WERI-Rb-1 (cell line): ENCODE measurements at regions not wholly inside any gene's neighbourhood (a gene's known extent, or its start where the extent isn't known, plus 50 kb on each side); places are given as distances from the start of the nearest gene placed in this dataset.
"Not testable (repeated sequence)": the region's sequence is repeated elsewhere in the genome, so short reads cannot be mapped to it uniquely, and the experiment has no call there.

Experiments
- DNase-seq: peaks from one replicate; pipeline ENCODE4 v3.0.0-alpha.2; 2020
- H3K27ac ChIP-seq: fragments of 250-450 bp; sonication (Bioruptor Pico); 2 replicates; pipeline ENCODE4 v1.5.1; 2020; ENCODE audit warnings: mild to moderate bottlenecking, moderate library complexity
- H3K27me3 ChIP-seq: fragments of 250-450 bp; sonication (Bioruptor Pico); 2 replicates; pipeline ENCODE4 v1.5.1; 2021; ENCODE audit warnings: mild to moderate bottlenecking, low read depth, moderate library complexity; ENCODE audit not compliant: insufficient read depth, severe bottlenecking
- H3K36me3 ChIP-seq: fragments of 250-450 bp; sonication (Bioruptor Pico); 2 replicates; pipeline ENCODE4 v1.5.1; 2020; ENCODE audit warnings: mild to moderate bottlenecking, moderate library complexity
- H3K4me3 ChIP-seq: 2 replicates; pipeline ENCODE4 v1.5.1; 2011; ENCODE audit warnings: low read depth, mild to moderate bottlenecking, control low read depth, low read length
- H3K9me3 ChIP-seq: fragments of 250-450 bp; sonication (Bioruptor Pico); 2 replicates; pipeline ENCODE4 v1.5.1; 2021; ENCODE audit warnings: mild to moderate bottlenecking, moderate library complexity; ENCODE audit not compliant: severe bottlenecking
- TF ChIP-seq, protein P1 (sequence below): IDR thresholded peaks from 2 replicates; pipeline ENCODE4 v1.5.1; 2011; ENCODE audit warnings: low read depth, mild to moderate bottlenecking, control low read depth, inconsistent platforms, low read length

DNA sequence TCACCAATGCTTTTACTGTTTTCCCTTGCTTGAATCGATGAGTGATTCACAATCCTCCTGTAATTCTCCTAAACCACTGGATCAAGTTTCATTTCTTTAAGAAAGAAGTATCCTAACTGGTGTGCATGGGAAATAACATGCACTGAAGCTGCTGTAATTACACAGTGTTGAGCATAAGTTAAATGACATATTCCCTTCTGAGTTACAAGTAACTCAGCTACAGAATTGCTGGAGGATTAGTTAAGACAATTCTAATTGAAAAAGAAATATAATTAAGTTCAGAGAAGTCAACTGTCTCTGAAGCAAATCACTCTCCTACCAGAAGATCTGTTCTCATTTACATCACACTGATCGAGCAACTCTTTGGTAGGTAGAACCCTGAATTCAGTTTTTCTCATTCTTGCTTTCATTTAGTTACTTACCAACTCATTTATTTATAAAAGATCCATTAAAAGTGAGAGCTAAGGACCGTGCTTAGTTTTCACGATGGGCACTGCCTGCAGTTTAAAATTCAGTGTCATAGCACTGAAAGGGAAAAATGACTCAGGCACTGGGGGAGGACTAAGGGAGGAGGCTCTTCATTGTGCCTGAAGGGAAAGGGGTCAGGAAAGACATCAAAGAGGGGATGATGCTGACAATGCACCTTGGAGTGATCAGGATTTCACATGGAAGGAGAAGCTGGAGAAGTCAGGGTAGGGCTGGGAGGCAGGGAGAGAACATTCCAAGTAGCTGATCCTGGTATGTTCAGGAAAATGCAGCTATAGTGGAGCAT is 327.2 kb downstream of the EMP1 start:
- no peak for DNase-seq
- H3K4me3 ChIP-seq = no peak overlapping the region
- TF ChIP-seq, protein P1, sequence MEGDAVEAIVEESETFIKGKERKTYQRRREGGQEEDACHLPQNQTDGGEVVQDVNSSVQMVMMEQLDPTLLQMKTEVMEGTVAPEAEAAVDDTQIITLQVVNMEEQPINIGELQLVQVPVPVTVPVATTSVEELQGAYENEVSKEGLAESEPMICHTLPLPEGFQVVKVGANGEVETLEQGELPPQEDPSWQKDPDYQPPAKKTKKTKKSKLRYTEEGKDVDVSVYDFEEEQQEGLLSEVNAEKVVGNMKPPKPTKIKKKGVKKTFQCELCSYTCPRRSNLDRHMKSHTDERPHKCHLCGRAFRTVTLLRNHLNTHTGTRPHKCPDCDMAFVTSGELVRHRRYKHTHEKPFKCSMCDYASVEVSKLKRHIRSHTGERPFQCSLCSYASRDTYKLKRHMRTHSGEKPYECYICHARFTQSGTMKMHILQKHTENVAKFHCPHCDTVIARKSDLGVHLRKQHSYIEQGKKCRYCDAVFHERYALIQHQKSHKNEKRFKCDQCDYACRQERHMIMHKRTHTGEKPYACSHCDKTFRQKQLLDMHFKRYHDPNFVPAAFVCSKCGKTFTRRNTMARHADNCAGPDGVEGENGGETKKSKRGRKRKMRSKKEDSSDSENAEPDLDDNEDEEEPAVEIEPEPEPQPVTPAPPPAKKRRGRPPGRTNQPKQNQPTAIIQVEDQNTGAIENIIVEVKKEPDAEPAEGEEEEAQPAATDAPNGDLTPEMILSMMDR = no peak

DNA sequence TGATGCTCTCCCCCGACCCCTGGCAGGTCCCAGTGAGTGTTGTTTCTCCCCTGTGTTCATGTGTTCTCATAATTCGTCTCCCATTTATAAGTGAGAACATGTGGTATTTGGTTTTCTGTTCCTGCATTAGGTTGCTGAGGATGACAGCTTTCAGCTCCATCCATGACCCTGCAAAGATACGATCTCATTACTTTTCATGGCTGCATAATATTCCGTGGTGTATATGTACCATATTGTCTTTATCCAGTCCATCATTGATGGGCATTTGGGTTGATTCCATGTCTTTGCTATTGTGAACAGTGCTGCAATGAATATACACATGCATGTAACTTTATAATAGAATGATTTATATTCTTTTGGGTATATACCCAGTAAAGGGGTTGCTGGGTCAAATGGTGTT is 321.5 kb downstream of the EMP1 start:
- DNase-seq, H3K27me3 ChIP-seq, H3K9me3 ChIP-seq, H3K4me3 ChIP-seq, H3K36me3 ChIP-seq, H3K27ac ChIP-seq: not testable (repeated sequence)

More for the DNA sequence above, 327.2 kb downstream of the EMP1 start:
- H3K27ac ChIP-seq = no peak overlapping the region
- H3K36me3 ChIP-seq = no peaks in the 10 kb centered on the region
- no peaks in the 10 kb centered on the region for H3K9me3 ChIP-seq
- no peaks in the 10 kb centered on the region for H3K27me3 ChIP-seq

DNA sequence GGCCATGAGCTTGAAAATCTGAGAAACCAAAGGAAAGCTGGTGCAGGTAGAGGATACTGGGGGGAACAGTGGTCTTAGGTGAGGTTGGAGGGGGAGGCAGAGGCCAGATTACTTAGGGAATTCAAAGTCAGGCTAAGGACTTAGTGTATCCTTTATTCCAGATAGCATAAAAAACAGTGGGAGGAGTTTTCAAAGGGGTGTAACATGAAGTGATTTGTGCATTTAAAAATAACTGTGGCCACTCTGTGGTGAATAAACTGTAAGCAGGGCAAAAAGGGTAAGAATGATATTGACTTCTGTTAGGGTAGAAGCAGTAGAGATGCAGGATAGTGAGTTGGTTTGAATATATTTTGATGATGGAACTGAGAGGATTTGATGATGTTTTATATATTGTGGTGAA is 313.2 kb downstream of the EMP1 start:
- TF ChIP-seq, protein P1 = no peak
- no peak for DNase-seq
- Histone ChIP-seq H3K27me3 (no peaks in the 10 kb centered on the region), H3K4me3 (no peak overlapping the region), H3K27ac (no peak overlapping the region), H3K9me3 (no peaks in the 10 kb centered on the region), H3K36me3 (no peaks in the 10 kb centered on the region)

DNA sequence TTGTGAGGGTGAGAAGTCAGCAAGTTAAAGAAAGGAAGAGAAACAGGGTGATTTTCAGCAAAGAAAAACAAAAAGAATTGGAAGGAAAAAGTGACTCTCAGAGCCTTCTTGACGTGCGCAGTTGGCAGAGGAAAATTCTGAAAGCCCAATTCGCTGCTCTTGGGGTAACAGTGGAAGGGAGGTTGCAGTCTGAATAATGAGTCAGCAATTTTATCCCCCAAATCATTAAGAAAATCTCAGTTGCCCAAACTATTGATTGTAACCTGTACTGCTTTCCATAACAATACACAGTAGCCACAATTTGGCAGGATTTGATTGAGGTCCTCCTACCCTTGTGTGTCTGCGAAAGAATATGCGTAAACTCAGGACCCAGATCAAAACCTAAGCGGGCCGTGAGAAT is 309.1 kb downstream of the EMP1 start:
- H3K27me3 ChIP-seq = no peaks in the 10 kb centered on the region
- H3K4me3 ChIP-seq = no peak overlapping the region
- no peaks in the 10 kb centered on the region for H3K36me3 ChIP-seq
- no peaks in the 10 kb centered on the region for H3K9me3 ChIP-seq
- no peak overlapping the region for H3K27ac ChIP-seq
- DNase-seq = no peak
- TF ChIP-seq, protein P1 = no peak

DNA sequence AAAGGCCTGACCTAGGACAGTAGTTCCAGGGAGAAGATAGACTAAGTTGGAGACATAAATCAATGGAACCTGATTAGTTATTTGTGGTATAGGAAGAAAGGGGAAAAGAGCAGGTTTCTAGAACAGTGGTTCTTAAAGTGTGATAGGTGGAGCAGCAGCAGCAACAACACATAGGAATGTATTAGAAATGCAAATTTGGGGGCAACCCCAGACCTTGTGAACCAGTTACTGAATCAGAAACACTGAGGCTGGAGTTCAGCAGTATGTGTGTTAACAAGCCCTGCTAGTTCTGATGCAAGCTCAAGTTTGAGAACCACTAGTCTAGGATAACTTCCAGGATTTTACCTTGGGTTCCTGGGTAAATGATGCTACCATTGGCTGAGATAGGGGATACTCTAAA is 308.7 kb downstream of the EMP1 start:
- TF ChIP-seq, protein P1 = no peak
- DNase-seq = no peak
- no peaks in the 10 kb centered on the region for H3K27me3 ChIP-seq
- H3K4me3 ChIP-seq = no peak overlapping the region
- no peaks in the 10 kb centered on the region for H3K9me3 ChIP-seq
- no peaks in the 10 kb centered on the region for H3K36me3 ChIP-seq
- H3K27ac ChIP-seq = no peak overlapping the region

DNA sequence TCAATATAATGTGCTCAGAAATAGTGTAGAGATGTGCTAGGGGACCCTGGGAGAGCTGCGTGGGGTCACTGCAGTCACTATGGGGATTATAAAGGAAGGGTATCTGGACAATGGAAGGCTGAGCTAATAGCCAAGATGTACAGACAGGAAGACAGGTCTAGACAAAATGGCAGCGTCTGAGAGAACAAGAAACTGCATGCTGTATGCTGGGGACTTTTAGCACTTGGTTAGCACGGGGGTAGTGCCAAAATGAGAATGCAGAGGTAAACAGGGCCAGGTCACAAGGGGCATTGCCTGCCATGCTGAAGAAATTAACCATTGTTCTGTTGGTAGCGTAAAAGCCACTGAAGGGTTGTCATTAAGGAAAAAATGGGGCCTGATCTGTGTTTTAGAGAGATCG is 308.2 kb downstream of the EMP1 start:
- TF ChIP-seq, protein P1 = no peak
- H3K27ac ChIP-seq = no peak overlapping the region
- DNase-seq = no peak
- H3K4me3 ChIP-seq = no peak overlapping the region
- no peaks in the 10 kb centered on the region for H3K9me3 ChIP-seq
- H3K27me3 ChIP-seq = no peaks in the 10 kb centered on the region
- no peaks in the 10 kb centered on the region for H3K36me3 ChIP-seq
